ENCODE measurements at regions not wholly inside any gene's neighbourhood (a gene's known extent, or its start where the extent isn't known, plus 50 kb on each side); places are given as distances from the start of the nearest gene placed in this dataset.

- DNase-seq (ENCODE audit: low read depth in 4 of 4, low spot score in 3 of 4): no peak
Observed at GRCh38 chr4:22045051-22045630, 96.6 kb upstream of the KCNIP4 start.

DNA sequence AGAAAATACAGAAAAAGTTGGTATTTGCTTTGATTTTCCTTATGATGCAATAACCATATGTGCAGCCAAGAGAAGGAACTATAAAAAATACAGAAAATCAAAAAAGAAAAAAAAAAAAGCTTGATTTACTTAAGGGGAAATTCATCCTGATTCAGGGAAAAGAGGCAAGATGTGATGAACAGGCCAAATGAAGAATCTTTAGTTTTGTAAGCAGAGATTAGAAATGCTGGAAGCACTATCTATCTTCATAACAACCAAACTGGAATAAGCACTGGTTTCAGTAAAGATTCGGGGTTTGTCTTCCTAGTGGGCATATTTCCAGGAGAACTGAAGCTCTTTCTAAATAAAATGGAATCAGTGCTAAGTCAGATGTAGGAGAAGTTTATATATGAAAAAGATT, 82.9 kb upstream of the KCNIP4 start:
- DNase-seq (ENCODE audit: low read depth in 4 of 4, low spot score in 3 of 4): no peak

GRCh38 chr4:22030881-22031280, 82.3 kb upstream of the KCNIP4 start:
- DNase-seq (ENCODE audit: low read depth in 4 of 4, low spot score in 3 of 4): no peak

GRCh38 chr4:22030307-22030706, 81.7 kb upstream of the KCNIP4 start:
- DNase-seq (ENCODE audit: low read depth in 4 of 4, low spot score in 3 of 4): no peak

DNA sequence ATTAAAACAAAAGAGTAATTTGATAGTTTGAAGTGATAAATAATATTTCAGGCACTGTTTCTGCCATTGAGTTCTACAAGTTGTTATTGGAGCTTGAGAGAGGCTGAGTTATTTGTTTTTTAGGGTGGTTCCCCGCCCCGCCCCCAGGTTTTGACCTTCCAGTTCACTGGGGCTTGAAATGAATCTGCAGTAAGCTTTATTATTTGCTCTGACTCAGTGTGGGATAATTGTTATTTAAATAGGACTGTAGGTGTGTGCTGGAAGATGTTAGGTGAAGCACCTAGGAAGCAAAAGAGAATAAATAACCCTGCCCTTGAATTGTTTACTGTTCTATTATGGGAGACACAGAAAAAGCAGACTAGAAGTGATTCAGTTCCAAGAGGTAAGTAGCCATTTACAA, 81.2 kb upstream of the KCNIP4 start:
- no peak for DNase-seq (ENCODE audit: low read depth in 4 of 4, low spot score in 3 of 4)

- no peak for DNase-seq (ENCODE audit: low read depth in 4 of 4, low spot score in 3 of 4)
Observed at GRCh38 chr4:22021106-22021505, 72.5 kb upstream of the KCNIP4 start.

GRCh38 chr4:22020129-22020528, 71.6 kb upstream of the KCNIP4 start:
- no peak for DNase-seq (ENCODE audit: low read depth in 4 of 4, low spot score in 3 of 4)

GRCh38 chr4:22019676-22020075, 71.1 kb upstream of the KCNIP4 start:
- DNase-seq (ENCODE audit: low read depth in 4 of 4, low spot score in 3 of 4): no peak

DNA sequence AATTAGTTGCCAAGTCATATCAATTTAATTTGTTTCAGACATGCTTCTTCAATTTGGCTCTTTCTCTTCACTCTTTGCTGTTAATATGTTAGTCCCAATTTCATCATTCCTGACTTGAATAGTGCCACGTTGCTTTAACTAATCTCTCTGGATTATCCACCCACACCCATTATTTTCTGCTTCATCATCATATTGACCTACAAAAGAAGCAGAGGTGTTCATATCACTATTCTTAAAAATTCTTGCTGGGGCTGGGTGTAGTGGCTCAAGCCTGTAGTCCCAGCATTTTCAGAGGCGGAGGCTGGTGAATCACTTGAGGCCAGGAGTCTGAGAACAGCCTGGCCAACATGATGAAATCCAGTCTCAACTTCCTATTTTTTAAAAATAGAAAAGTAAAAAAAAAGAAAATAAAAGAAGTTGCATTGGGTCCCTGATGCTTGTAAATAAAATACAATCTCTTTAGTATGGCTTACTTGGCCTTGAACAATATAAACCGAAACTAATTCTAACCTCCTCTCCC, 65.7 kb upstream of the KCNIP4 start:
- no peak for DNase-seq (ENCODE audit: low read depth in 4 of 4, low spot score in 3 of 4)

GRCh38 chr4:22003878-22004277, 55.3 kb upstream of the KCNIP4 start:
- DNase-seq (ENCODE audit: low read depth in 4 of 4, low spot score in 3 of 4): no peak
